ENCODE measurements at regions not wholly inside any gene's neighbourhood (a gene's known extent, or its start where the extent isn't known, plus 50 kb on each side); places are given as distances from the start of the nearest gene placed in this dataset.

DNA sequence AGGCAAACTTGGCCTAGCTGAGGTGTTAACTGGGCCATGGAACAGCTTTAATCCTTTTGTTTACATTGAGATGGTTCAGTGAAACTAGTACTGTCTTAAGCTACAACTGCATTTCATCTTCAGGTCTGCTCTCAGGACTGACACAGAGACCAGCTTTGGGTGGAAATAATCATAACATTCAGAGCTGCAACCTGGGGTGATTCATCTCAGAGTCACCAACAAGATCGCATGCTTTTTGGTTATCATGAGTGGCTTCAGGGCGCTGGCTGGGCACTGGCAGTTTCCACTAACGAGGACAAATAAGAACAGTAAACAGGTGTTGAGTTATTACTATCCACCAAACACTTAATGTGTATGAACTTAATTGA is 60.9 kb upstream of the PAX6 start:
- no peak for TF ChIP-seq POLR2A (IDR thresholded peaks at IDR 0.05)
- TF ChIP-seq, protein P1, sequence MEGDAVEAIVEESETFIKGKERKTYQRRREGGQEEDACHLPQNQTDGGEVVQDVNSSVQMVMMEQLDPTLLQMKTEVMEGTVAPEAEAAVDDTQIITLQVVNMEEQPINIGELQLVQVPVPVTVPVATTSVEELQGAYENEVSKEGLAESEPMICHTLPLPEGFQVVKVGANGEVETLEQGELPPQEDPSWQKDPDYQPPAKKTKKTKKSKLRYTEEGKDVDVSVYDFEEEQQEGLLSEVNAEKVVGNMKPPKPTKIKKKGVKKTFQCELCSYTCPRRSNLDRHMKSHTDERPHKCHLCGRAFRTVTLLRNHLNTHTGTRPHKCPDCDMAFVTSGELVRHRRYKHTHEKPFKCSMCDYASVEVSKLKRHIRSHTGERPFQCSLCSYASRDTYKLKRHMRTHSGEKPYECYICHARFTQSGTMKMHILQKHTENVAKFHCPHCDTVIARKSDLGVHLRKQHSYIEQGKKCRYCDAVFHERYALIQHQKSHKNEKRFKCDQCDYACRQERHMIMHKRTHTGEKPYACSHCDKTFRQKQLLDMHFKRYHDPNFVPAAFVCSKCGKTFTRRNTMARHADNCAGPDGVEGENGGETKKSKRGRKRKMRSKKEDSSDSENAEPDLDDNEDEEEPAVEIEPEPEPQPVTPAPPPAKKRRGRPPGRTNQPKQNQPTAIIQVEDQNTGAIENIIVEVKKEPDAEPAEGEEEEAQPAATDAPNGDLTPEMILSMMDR (IDR thresholded peaks at IDR 0.05) = no peak
- WGBS, 4 donors = 65 to 83% (median 80%) methylated on average over 3 of the region's 3 CpGs
- DNase-seq = no peak
- no peaks in the 10 kb centered on the region for H3K9me3 ChIP-seq (replicated peaks in 1 of 3)
- no peaks in the 10 kb centered on the region for H3K36me3 ChIP-seq (replicated peaks in 1 of 2)
- no peak overlapping the region for H3K4me3 ChIP-seq
- peaks cover 21% of the 10 kb centered on the region for H3K27me3 ChIP-seq
- H3K4me1 ChIP-seq (replicated peaks in 1 of 2) = no peaks in the 10 kb centered on the region
- intact Hi-C loops (cut with DNase I) = loop anchor here in 1 of 2 donors (5.0 kb wide), 2 partner anchors 380 to 475 kb away; no protein-coding TSS in a partner anchor
- no peak overlapping the region for H3K27ac ChIP-seq

DNA sequence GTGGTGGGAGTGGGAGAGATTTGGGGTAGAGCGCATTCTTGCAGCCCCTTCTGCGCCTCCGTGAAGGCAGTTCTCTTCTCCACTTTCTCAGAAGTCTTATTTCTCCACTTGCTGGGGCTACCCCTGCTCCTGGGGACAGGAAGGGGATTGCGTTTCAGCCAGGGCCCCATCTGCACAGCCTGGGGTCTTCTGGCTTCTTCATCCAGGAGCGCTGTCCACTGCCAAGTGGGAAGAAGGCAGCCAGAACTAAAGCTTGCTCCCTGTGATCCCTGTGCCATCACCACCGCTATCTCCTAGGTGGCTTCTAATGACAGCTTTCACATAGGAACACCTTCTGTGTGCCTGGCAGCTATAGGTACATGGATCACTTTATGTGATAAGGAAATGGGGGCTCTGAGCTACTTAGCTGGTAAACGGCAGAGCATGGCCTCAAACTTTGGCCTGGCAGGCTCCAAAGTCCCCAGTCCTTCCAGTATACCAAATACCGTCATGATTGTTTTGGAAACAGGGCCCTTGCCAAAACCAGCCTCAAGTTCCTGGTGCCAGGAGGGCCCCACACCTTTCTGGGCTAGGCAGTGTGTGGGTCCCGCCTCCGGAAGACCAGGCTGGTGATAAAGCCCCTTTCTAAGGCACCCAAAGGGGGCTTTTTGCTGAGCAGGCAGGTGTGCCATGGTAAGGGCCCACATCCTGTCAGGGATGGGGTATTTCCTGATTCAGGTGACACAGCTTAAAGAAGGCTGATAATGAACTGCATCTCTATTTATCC is 60.4 kb upstream of the PAX6 start:
- H3K4me1 ChIP-seq (replicated peaks in 1 of 2) = no peaks in the 10 kb centered on the region
- intact Hi-C loops (cut with DNase I) = loop anchor here in 1 of 2 donors (5.0 kb wide), 2 partner anchors 379 to 474 kb away; no protein-coding TSS in a partner anchor
- H3K4me3 ChIP-seq = no peak overlapping the region
- TF ChIP-seq, protein P1 (IDR thresholded peaks at IDR 0.05) = peak in 1 of 6 experiments; percentile 12
- no peak for TF ChIP-seq POLR2A (IDR thresholded peaks at IDR 0.05)
- H3K27ac ChIP-seq = no peak overlapping the region
- no peaks in the 10 kb centered on the region for H3K36me3 ChIP-seq (replicated peaks in 1 of 2)
- DNase-seq = no peak
- WGBS, 4 donors = 34 to 68% (median 52%) methylated on average over 8 to 10 of the region's 10 CpGs
- peaks cover 19% of the 10 kb centered on the region for H3K27me3 ChIP-seq
- H3K9me3 ChIP-seq (replicated peaks in 1 of 3) = no peaks in the 10 kb centered on the region

GRCh38 chr11:31870609-31871309 is 59.6 kb upstream of the PAX6 start:
- no peaks in the 10 kb centered on the region for H3K36me3 ChIP-seq (replicated peaks in 1 of 2)
- WGBS, 4 donors = 16 to 17% (median 16%) methylated on average over 13 of the region's 13 CpGs
- peaks cover 19% of the 10 kb centered on the region for H3K27me3 ChIP-seq
- no peaks in the 10 kb centered on the region for H3K9me3 ChIP-seq (replicated peaks in 1 of 3)
- intact Hi-C loops (cut with DNase I) = loop anchor here in 1 of 2 donors (5.0 kb wide), 2 partner anchors 378 to 473 kb away; no protein-coding TSS in a partner anchor
- DNase-seq = peak; percentile 16 to 69 (median 47)
- TF ChIP-seq, protein P1 (IDR thresholded peaks at IDR 0.05) = peak; percentile 43 to 73 (median 58)
- TF ChIP-seq POLR2A (IDR thresholded peaks at IDR 0.05) = no peak
- no peak overlapping the region for H3K27ac ChIP-seq
- no peaks in the 10 kb centered on the region for H3K4me1 ChIP-seq (replicated peaks in 1 of 2)
- no peak overlapping the region for H3K4me3 ChIP-seq

DNA sequence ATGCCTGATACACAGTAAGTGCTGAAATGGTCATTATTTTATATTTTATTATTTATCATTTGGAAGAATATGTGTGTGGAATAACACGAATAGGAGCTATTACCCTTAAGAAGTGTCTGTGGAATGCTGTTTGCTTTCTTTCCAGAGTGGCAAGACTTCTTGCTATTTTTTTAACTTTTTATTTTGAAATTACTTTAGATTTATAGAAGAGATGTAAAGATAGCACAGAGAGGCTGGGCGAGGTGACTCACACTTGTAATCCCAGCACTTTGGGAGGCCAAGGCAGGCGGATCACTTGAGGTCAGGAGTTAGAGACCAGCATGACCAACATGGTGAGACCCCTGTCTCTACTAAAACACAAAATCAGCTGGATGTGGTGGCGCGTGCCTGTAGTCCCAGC is 58.9 kb upstream of the PAX6 start:
- H3K36me3 ChIP-seq (replicated peaks in 1 of 2) = no peaks in the 10 kb centered on the region
- no peak overlapping the region for H3K4me3 ChIP-seq
- DNase-seq = no peak
- H3K4me1 ChIP-seq (replicated peaks in 1 of 2) = no peaks in the 10 kb centered on the region
- 79 to 85% (median 82%) methylated on average over 5 of the region's 5 CpGs for WGBS, 4 donors
- TF ChIP-seq, protein P1 (IDR thresholded peaks at IDR 0.05) = no peak
- TF ChIP-seq POLR2A (IDR thresholded peaks at IDR 0.05) = no peak
- H3K27ac ChIP-seq = no peak overlapping the region
- H3K27me3 ChIP-seq = peaks cover 19% of the 10 kb centered on the region
- intact Hi-C loops (cut with DNase I) = loop anchor here in 1 of 2 donors (5.0 to 10.0 kb wide), 3 partner anchors 245 to 473 kb away; no protein-coding TSS in a partner anchor
- H3K9me3 ChIP-seq (replicated peaks in 1 of 3) = no peaks in the 10 kb centered on the region

All from adrenal gland (tissue), 9 donors.